K562 (cell line): ENCODE measurements at regions not wholly inside any gene's neighbourhood (a gene's known extent, or its start where the extent isn't known, plus 50 kb on each side); places are given as distances from the start of the nearest gene placed in this dataset.

ENCODE experiments used
- ATAC-seq: fragments of 200-7000 bp; cut with Tn5 transposase; 3 replicates; pipeline ENCODE4 v1.9.1; 2020; ENCODE audit warnings: moderate library complexity
- BruUV-seq: library from RNA; stranded (reverse); fragments of 400-500 nt; replicated peaks from 2 replicates; lab custom pipeline; 2021; lab: Mats Ljungman, UMichigan
- CTCF ChIA-PET: fragments of 300-600 bp; formaldehyde crosslinking; extraction: SDS; loops from one replicate; lab custom pipeline; 2021; ENCODE audit warnings: low intra/inter-chr PET ratio; lab: Yijun Ruan, JAX
- POLR2A ChIA-PET: fragments of 300-600, 350-650 bp; sonication (Branson Sonifier 250); formaldehyde crosslinking; extraction: SDS; loops from one replicate; lab custom pipeline; 2021; ENCODE audit warnings: antibody characterized with exemption, inconsistent platforms; lab: Yijun Ruan, JAX
- DNase-seq, 4 experiments: peaks; one replicate each; pipeline versions ENCODE4 v3.0.0 to v3.0.0-alpha.2; 2011 to 2018; ENCODE audit warnings: low spot score in 3 of 4, mixed read lengths in 3 of 4; ENCODE audit errors: extremely low read depth in 1 of 4
- FAIRE-seq: peaks from 2 replicates; lab custom pipeline; 2011; peaks lifted over from hg19 to GRCh38; lab: Jason Lieb, UNC
- H2AFZ ChIP-seq: 2 replicates; pipeline ENCODE4 v1.6.0; 2011; ENCODE audit warnings: low read depth, low read length, control low read depth, inconsistent platforms
- H3K27ac ChIP-seq: fragments of 200-600 bp; 3 replicates; pipeline ENCODE4 v1.8.0; 2011; ENCODE audit warnings: low read depth, mild to moderate bottlenecking, control low read depth, inconsistent platforms, low read length, moderate library complexity, mixed read lengths; ENCODE audit errors: extremely low read depth
- H3K27me3 ChIP-seq, 2 experiments: fragments of 300-600 bp in 1 of 2; 2 replicates in 1 of 2; 3 replicates in 1 of 2; pipeline versions ENCODE4 v1.6.0 to v1.8.0; 2011; ENCODE audit warnings: inconsistent platforms in 2 of 2, low read length in 2 of 2, mild to moderate bottlenecking in 1 of 2, mixed read lengths in 1 of 2, moderate library complexity in 1 of 2; ENCODE audit not compliant: control insufficient read depth in 2 of 2, insufficient read depth in 2 of 2
- H3K36me3 ChIP-seq: fragments of 300-600 bp; 3 replicates; pipeline ENCODE4 v1.8.0; 2011; ENCODE audit warnings: mild to moderate bottlenecking, low read length, inconsistent platforms; ENCODE audit not compliant: control insufficient read depth, insufficient read depth
- H3K4me1 ChIP-seq, 2 experiments: fragments of 200-600 bp in 1 of 2; replicated peaks in 1 of 2; 2 replicates in 1 of 2; 3 replicates in 1 of 2; pipeline versions ENCODE4 v1.5.1 to v1.8.0; 2011; ENCODE audit warnings: inconsistent platforms in 2 of 2, low read length in 2 of 2, mild to moderate bottlenecking in 1 of 2, mixed read lengths in 1 of 2, moderate library complexity in 1 of 2; ENCODE audit not compliant: control insufficient read depth in 2 of 2, insufficient read depth in 2 of 2
- H3K4me2 ChIP-seq: 2 replicates; pipeline ENCODE4 v1.6.1; 2011; ENCODE audit warnings: low read length, control low read depth, inconsistent platforms, mixed read lengths; ENCODE audit not compliant: insufficient read depth
- H3K4me3 ChIP-seq: fragments of 200-600 bp; sonication (generic), shearing (Covaris generic); 2 replicates; pipeline ENCODE4 v1.5.1; 2016; ENCODE audit warnings: control low read depth, inconsistent platforms
- H3K79me2 ChIP-seq: fragments of 200-600 bp; 3 replicates; pipeline ENCODE4 v1.8.0; 2011; ENCODE audit warnings: low read length, inconsistent platforms; ENCODE audit not compliant: control insufficient read depth, insufficient read depth
- H3K9ac ChIP-seq, 2 experiments: 2 replicates each; pipeline versions ENCODE4 v1.6.0 to v1.6.1; 2011; ENCODE audit warnings: low read depth in 2 of 2, low read length in 2 of 2, control low read depth in 1 of 2, inconsistent platforms in 1 of 2, mild to moderate bottlenecking in 1 of 2, mixed read lengths in 1 of 2; ENCODE audit not compliant: insufficient read depth in 1 of 2
- H3K9me1 ChIP-seq: one replicate; pipeline ENCODE4 v1.6.0; 2011; ENCODE audit warnings: inconsistent platforms, mild to moderate bottlenecking, low read length, moderate library complexity; ENCODE audit not compliant: control insufficient read depth, insufficient read depth
- H3K9me3 ChIP-seq: replicated peaks from 2 replicates; pipeline ENCODE4 v1.5.1; 2011; ENCODE audit warnings: low read depth, low read length, inconsistent platforms; ENCODE audit not compliant: control insufficient read depth, insufficient read depth
- H4K20me1 ChIP-seq: replicated peaks from 2 replicates; pipeline ENCODE4 v1.6.1; 2011; ENCODE audit warnings: low read length, inconsistent platforms, mixed read lengths; ENCODE audit not compliant: control insufficient read depth, insufficient read depth
- ARNT ChIP-seq, 2 experiments: fragments of 450-650 bp; IDR thresholded peaks; 2 replicates each; pipeline ENCODE4 v1.6.1; 2016; ENCODE audit warnings: mild to moderate bottlenecking in 1 of 2
- BHLHE40 ChIP-seq: IDR thresholded peaks from 2 replicates; pipeline ENCODE4 v1.6.1; 2011; ENCODE audit warnings: low read length, improper control_type of control experiment
- CBX5 ChIP-seq: IDR thresholded peaks from 2 replicates; pipeline ENCODE4 v1.6.1; 2014; ENCODE audit warnings: low read depth, borderline replicate concordance
- CC2D1A ChIP-seq: fragments of 450-650 bp; IDR thresholded peaks from 2 replicates; pipeline ENCODE4 v1.6.1; 2017; ENCODE audit warnings: mild to moderate bottlenecking
- CTCF ChIP-seq, 3 experiments: IDR thresholded peaks in 2 of 3; conservative IDR thresholded peaks in 1 of 3; 2 replicates each; pipeline ENCODE4 v1.5.1; 2011 to 2012; ENCODE audit warnings: low read length in 3 of 3, mild to moderate bottlenecking in 3 of 3, control low read depth in 2 of 3, improper control_type of control experiment in 1 of 3, inconsistent platforms in 1 of 3, low read depth in 1 of 3, mixed read lengths in 1 of 3, moderate library complexity in 1 of 3; ENCODE audit not compliant: insufficient read depth in 2 of 3
- ETV6 ChIP-seq, 3 experiments: fragments of 150-350 bp in 1 of 3; sonication (generic) in 1 of 3; formaldehyde crosslinking in 1 of 3; IDR thresholded peaks; 2 replicates each; pipeline versions ENCODE4 v1.6.1 to v1.8.0; 2014 to 2022; ENCODE audit warnings: borderline replicate concordance in 2 of 3, low read depth in 2 of 3, antibody characterized with exemption in 1 of 3, low read length in 1 of 3, mild to moderate bottlenecking in 1 of 3, missing genetic modification reagents in 1 of 3
- GTF2F1 ChIP-seq: IDR thresholded peaks from 2 replicates; pipeline ENCODE4 v1.6.1; 2011; ENCODE audit warnings: low read depth, low read length, improper control_type of control experiment
- KDM2B ChIP-seq: fragments of 250-450 bp; sonication (Bioruptor Pico); IDR thresholded peaks from 2 replicates; pipeline ENCODE4 v1.8.0; 2021; ENCODE audit warnings: mild to moderate bottlenecking, moderate library complexity
- NR4A1 ChIP-seq, 2 experiments: fragments of 250-450 bp in 1 of 2; fragments of 450-650 bp in 1 of 2; sonication (Bioruptor Pico) in 1 of 2; IDR thresholded peaks; 2 replicates each; pipeline versions ENCODE4 v1.4.0 to v1.6.1; 2016 to 2020; ENCODE audit warnings: mild to moderate bottlenecking in 2 of 2, missing compliant biosample characterization in 1 of 2, missing genetic modification characterization in 1 of 2, moderate library complexity in 1 of 2
- SIN3A ChIP-seq, 2 experiments: fragments of 150-350 bp in 1 of 2; IDR thresholded peaks; 2 replicates each; pipeline ENCODE4 v1.6.1; 2011 to 2016; ENCODE audit warnings: borderline replicate concordance in 2 of 2, low read depth in 2 of 2, low read length in 2 of 2, mild to moderate bottlenecking in 2 of 2, moderate library complexity in 2 of 2; ENCODE audit not compliant: control insufficient read depth in 1 of 2
- TSC22D4 ChIP-seq: fragments of 450-650 bp; IDR thresholded peaks from 2 replicates; pipeline ENCODE4 v1.6.1; 2016; ENCODE audit warnings: missing genetic modification characterization, missing biosample characterization, control low read depth
- U2AF1 ChIP-seq: fragments of 200-400 bp; formaldehyde crosslinking; optimal IDR thresholded peaks from 2 replicates; pipeline ENCODE3; 2017; ENCODE audit warnings: mild to moderate bottlenecking, low read depth, low read length, moderate library complexity
- ZC3H4 ChIP-seq: sonication (generic); formaldehyde crosslinking; IDR thresholded peaks from 2 replicates; pipeline ENCODE4 v1.9.0; 2021; ENCODE audit warnings: missing genetic modification reagents, borderline replicate concordance
- ZNF311 ChIP-seq: fragments of 250-450 bp; sonication (Bioruptor Pico); IDR thresholded peaks from 2 replicates; pipeline ENCODE4 v1.4.0; 2020; ENCODE audit warnings: mild to moderate bottlenecking, moderate library complexity
- WGBS: fragments of 100-300 bp; shearing (Covaris generic); methylation state at CpG from one replicate; pipeline ENCODE4 v1.1.6; 2016; ENCODE audit warnings: low coverage, mixed read lengths; ENCODE audit not compliant: insufficient coverage; ENCODE audit errors: missing lambda C conversion rate; 5-methylcytosine and 5-hydroxymethylcytosine counted together
- in situ Hi-C: fragments of 300-500 bp; cut with MboI; formaldehyde crosslinking; loops from 4 replicates; pipeline ENCODE4 v1.15.0; 2018; ENCODE audit warnings: inconsistent platforms, mixed read lengths
- intact Hi-C: fragments of 100-400 bp; cut with micrococcal nuclease; formaldehyde crosslinking; loops from 2 replicates; pipeline ENCODE4 v1.14.2; 2022
- TF ChIP-seq, protein P1 (sequence below): sonication (generic); formaldehyde crosslinking; IDR thresholded peaks from 2 replicates; pipeline ENCODE4 v1.8.0; 2022; ENCODE audit warnings: missing genetic modification reagents, mild to moderate bottlenecking, borderline replicate concordance
- TF ChIP-seq, protein P2 (sequence below): sonication (generic); formaldehyde crosslinking; IDR thresholded peaks from 2 replicates; pipeline ENCODE4 v1.8.0; 2022; ENCODE audit warnings: mild to moderate bottlenecking, missing genetic modification reagents

- H3K9me1 ChIP-seq = no peaks in the 10 kb centered on the region
- CTCF ChIA-PET = no interaction called here
- H2AFZ ChIP-seq = no peak overlapping the region
- intact Hi-C loops (no loop called here), in situ Hi-C loops (no loop called here)
- H3K9me3 ChIP-seq = no peaks in the 10 kb centered on the region
- DNase-seq (no peak), ATAC-seq (no peak), FAIRE-seq (no peak)
- H3K36me3 ChIP-seq = no peaks in the 10 kb centered on the region
- no peak for TF ChIP-seq TSC22D4 (tag)
- TF ChIP-seq CBX5 = no peak
- no peak for TF ChIP-seq GTF2F1
- TF ChIP-seq NR4A1 (CRISPR knock-in tag; IDR thresholded peaks at IDR 0.05) = no peak
- no peak for TF ChIP-seq NR4A1 (tag; IDR thresholded peaks at IDR 0.05)
- TF ChIP-seq SIN3A (IDR thresholded peaks at IDR 0.05; ENCODE audit: borderline replicate concordance in 2 of 2, control insufficient read depth in 1 of 2, low read depth in 2 of 2, low read length in 2 of 2) = no peak
- TF ChIP-seq, protein P1, sequence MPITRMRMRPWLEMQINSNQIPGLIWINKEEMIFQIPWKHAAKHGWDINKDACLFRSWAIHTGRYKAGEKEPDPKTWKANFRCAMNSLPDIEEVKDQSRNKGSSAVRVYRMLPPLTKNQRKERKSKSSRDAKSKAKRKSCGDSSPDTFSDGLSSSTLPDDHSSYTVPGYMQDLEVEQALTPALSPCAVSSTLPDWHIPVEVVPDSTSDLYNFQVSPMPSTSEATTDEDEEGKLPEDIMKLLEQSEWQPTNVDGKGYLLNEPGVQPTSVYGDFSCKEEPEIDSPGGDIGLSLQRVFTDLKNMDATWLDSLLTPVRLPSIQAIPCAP = no peak
- no peak for TF ChIP-seq ARNT (IDR thresholded peaks at IDR 0.05)
- TF ChIP-seq BHLHE40 = no peak
- TF ChIP-seq CC2D1A = no peak
- no peak for TF ChIP-seq U2AF1
- TF ChIP-seq, protein P2, sequence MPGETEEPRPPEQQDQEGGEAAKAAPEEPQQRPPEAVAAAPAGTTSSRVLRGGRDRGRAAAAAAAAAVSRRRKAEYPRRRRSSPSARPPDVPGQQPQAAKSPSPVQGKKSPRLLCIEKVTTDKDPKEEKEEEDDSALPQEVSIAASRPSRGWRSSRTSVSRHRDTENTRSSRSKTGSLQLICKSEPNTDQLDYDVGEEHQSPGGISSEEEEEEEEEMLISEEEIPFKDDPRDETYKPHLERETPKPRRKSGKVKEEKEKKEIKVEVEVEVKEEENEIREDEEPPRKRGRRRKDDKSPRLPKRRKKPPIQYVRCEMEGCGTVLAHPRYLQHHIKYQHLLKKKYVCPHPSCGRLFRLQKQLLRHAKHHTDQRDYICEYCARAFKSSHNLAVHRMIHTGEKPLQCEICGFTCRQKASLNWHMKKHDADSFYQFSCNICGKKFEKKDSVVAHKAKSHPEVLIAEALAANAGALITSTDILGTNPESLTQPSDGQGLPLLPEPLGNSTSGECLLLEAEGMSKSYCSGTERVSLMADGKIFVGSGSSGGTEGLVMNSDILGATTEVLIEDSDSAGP (CRISPR knock-in tag) = no peak
- TF ChIP-seq ZNF311 (CRISPR knock-in tag) = no peak
- TF ChIP-seq ETV6 (IDR thresholded peaks at IDR 0.05; ENCODE audit: borderline replicate concordance in 1 of 2, low read depth in 2 of 2, low read length in 1 of 2) = no peak
- no peak for TF ChIP-seq ETV6 (CRISPR knock-in tag; IDR thresholded peaks at IDR 0.05; ENCODE audit: borderline replicate concordance)
- no peak for TF ChIP-seq KDM2B (CRISPR knock-in tag)
- TF ChIP-seq CTCF (IDR thresholded peaks at IDR 0.05 in 2 of 3, conservative IDR thresholded peaks at IDR 0.05 in 1 of 3; ENCODE audit: insufficient read depth in 2 of 3, low read depth in 1 of 3, low read length in 3 of 3) = no peak
- TF ChIP-seq ZC3H4 (CRISPR knock-in tag) = no peak
- H3K4me3 ChIP-seq = no peak overlapping the region
- no peak overlapping the region for H3K9ac ChIP-seq
- BruUV-seq = no TSS peak
- peaks cover 0 to 45% of the 10 kb centered on the region in 2 experiments; a peak in 2 of 5 replicates for H3K27me3 ChIP-seq
- no peaks in the 10 kb centered on the region for H4K20me1 ChIP-seq
- no peak overlapping the region for H3K27ac ChIP-seq
- H3K79me2 ChIP-seq = no peaks in the 10 kb centered on the region
- H3K4me1 ChIP-seq = no peaks in the 10 kb centered on the region
- POLR2A ChIA-PET = no interaction called here
- WGBS = 17% methylated on average over 7 of the region's 8 CpGs
- H3K4me2 ChIP-seq = no peak overlapping the region
Observed at GRCh38 chr14:101025131-101025530, 121.6 kb upstream of the RTL1 start.
